Esophagus (tissue), 2 donors: ENCODE measurements at regions not wholly inside any gene's neighbourhood (a gene's known extent, or its start where the extent isn't known, plus 50 kb on each side); places are given as distances from the start of the nearest gene placed in this dataset.

Experiments
- H3K27ac ChIP-seq, 2 donors: one replicate each; pipeline ENCODE4 v1.5.1; 2013; ENCODE audit warnings: low read depth in 2 of 2, mild to moderate bottlenecking in 2 of 2, inconsistent platforms in 1 of 2, low read length in 1 of 2, moderate library complexity in 1 of 2
- H3K27me3 ChIP-seq, 2 donors: one replicate each; pipeline ENCODE4 v1.6.1; 2013; ENCODE audit warnings: low read length in 2 of 2, control low read depth in 1 of 2, mild to moderate bottlenecking in 1 of 2; ENCODE audit not compliant: insufficient read depth in 2 of 2, control insufficient read depth in 1 of 2
- H3K36me3 ChIP-seq, 2 donors: one replicate each; pipeline ENCODE4 v1.6.1; 2013; ENCODE audit warnings: low read length in 1 of 2; ENCODE audit not compliant: control insufficient read depth in 2 of 2, insufficient read depth in 2 of 2
- H3K4me1 ChIP-seq, 2 donors: one replicate each; pipeline ENCODE4 v1.6.1; 2013; ENCODE audit warnings: low read length in 1 of 2; ENCODE audit not compliant: control insufficient read depth in 2 of 2, insufficient read depth in 2 of 2
- H3K4me3 ChIP-seq, 2 donors: one replicate each; pipeline ENCODE4 v1.5.1; 2013; ENCODE audit warnings: low read length in 2 of 2, mild to moderate bottlenecking in 2 of 2, low read depth in 1 of 2, moderate library complexity in 1 of 2
- H3K9me3 ChIP-seq, 2 donors: one replicate each; pipeline ENCODE4 v1.6.1; 2013; ENCODE audit warnings: mild to moderate bottlenecking in 2 of 2, low read depth in 1 of 2, low read length in 1 of 2, moderate library complexity in 1 of 2; ENCODE audit not compliant: control insufficient read depth in 2 of 2, insufficient read depth in 1 of 2
- WGBS, 2 donors: extraction: QIAGEN DNeasy Blood & Tissue Kit; methylation state at CpG; one replicate each; pipeline ENCODE4 v1.1.7; 2013; 5-methylcytosine and 5-hydroxymethylcytosine counted together
- donor health status: healthy with polysubstance abuse.
- donor health status: Bipolar disorder and iron deficiency.

GRCh38 chr6:91498576-91498975 lies 911.7 kb upstream of the MAP3K7 start:
- H3K4me1 ChIP-seq: no peaks in the 10 kb centered on the region
- no peaks in the 10 kb centered on the region for H3K9me3 ChIP-seq
- no peaks in the 10 kb centered on the region for H3K36me3 ChIP-seq
- 83 to 98% methylated on average over 1 of the region's 1 CpG for WGBS, 2 donors
- H3K4me3 ChIP-seq: no peak overlapping the region
- no peaks in the 10 kb centered on the region for H3K27me3 ChIP-seq
- no peak overlapping the region for H3K27ac ChIP-seq

GRCh38 chr6:91497770-91498169 lies 910.9 kb upstream of the MAP3K7 start:
- Histone ChIP-seq H3K27me3 (no peaks in the 10 kb centered on the region), H3K36me3 (no peaks in the 10 kb centered on the region), H3K27ac (no peak overlapping the region), H3K4me3 (no peak overlapping the region), H3K9me3 (no peaks in the 10 kb centered on the region), H3K4me1 (no peaks in the 10 kb centered on the region)
- WGBS, 2 donors: 78 to 87% methylated on average over 1 of the region's 1 CpG

- Histone ChIP-seq H3K36me3 (no peaks in the 10 kb centered on the region), H3K27me3 (no peaks in the 10 kb centered on the region), H3K4me3 (no peak overlapping the region), H3K27ac (no peak overlapping the region), H3K4me1 (no peaks in the 10 kb centered on the region), H3K9me3 (no peaks in the 10 kb centered on the region)
- 29 to 44% methylated on average over 2 of the region's 2 CpGs for WGBS, 2 donors
These were observed 903.9 kb upstream of the MAP3K7 start for GRCh38 chr6:91490671-91491301.

GRCh38 chr6:91487696-91488392 lies 901.0 kb upstream of the MAP3K7 start:
- Histone ChIP-seq H3K36me3 (no peaks in the 10 kb centered on the region), H3K4me3 (no peak overlapping the region), H3K4me1 (no peaks in the 10 kb centered on the region), H3K27me3 (no peaks in the 10 kb centered on the region), H3K27ac (no peak overlapping the region), H3K9me3 (no peaks in the 10 kb centered on the region)
- WGBS, 2 donors: 66 to 71% methylated on average over 2 of the region's 2 CpGs

- H3K9me3 ChIP-seq: no peaks in the 10 kb centered on the region
- no peaks in the 10 kb centered on the region for H3K27me3 ChIP-seq
- no peak overlapping the region for H3K4me3 ChIP-seq
- no peak overlapping the region for H3K27ac ChIP-seq
- no peaks in the 10 kb centered on the region for H3K36me3 ChIP-seq
- WGBS, 2 donors: 93 to 95% methylated on average over 1 of the region's 1 CpG
- no peaks in the 10 kb centered on the region for H3K4me1 ChIP-seq
These were observed 899.3 kb upstream of the MAP3K7 start for GRCh38 chr6:91486200-91486599.

GRCh38 chr6:91485047-91485446 lies 898.2 kb upstream of the MAP3K7 start:
- H3K27me3 ChIP-seq: no peaks in the 10 kb centered on the region
- no peaks in the 10 kb centered on the region for H3K4me1 ChIP-seq
- H3K36me3 ChIP-seq: no peaks in the 10 kb centered on the region
- 48 to 56% methylated on average over 1 of the region's 1 CpG for WGBS, 2 donors
- no peak overlapping the region for H3K27ac ChIP-seq
- H3K9me3 ChIP-seq: no peaks in the 10 kb centered on the region
- H3K4me3 ChIP-seq: no peak overlapping the region

GRCh38 chr6:91483415-91484105 lies 896.7 kb upstream of the MAP3K7 start:
- no peaks in the 10 kb centered on the region for H3K4me1 ChIP-seq
- 58 to 59% methylated on average over 6 of the region's 6 CpGs for WGBS, 2 donors

GRCh38 chr6:91482498-91482897 lies 895.6 kb upstream of the MAP3K7 start:
- H3K27ac ChIP-seq: no peak overlapping the region
- no peaks in the 10 kb centered on the region for H3K4me1 ChIP-seq
- H3K9me3 ChIP-seq: no peaks in the 10 kb centered on the region
- WGBS, 2 donors: 37 to 51% methylated on average over 1 of the region's 1 CpG
- no peaks in the 10 kb centered on the region for H3K27me3 ChIP-seq
- no peak overlapping the region for H3K4me3 ChIP-seq
- no peaks in the 10 kb centered on the region for H3K36me3 ChIP-seq

More at GRCh38 chr6:91483415-91484105, 896.7 kb upstream of the MAP3K7 start:
- Histone ChIP-seq H3K27ac (no peak overlapping the region), H3K36me3 (no peaks in the 10 kb centered on the region), H3K9me3 (no peaks in the 10 kb centered on the region), H3K4me3 (no peak overlapping the region), H3K27me3 (no peaks in the 10 kb centered on the region)

GRCh38 chr6:91480402-91480801 lies 893.5 kb upstream of the MAP3K7 start:
- H3K27me3 ChIP-seq: no peaks in the 10 kb centered on the region
- H3K4me3 ChIP-seq: no peak overlapping the region
- H3K36me3 ChIP-seq: no peaks in the 10 kb centered on the region

More at GRCh38 chr6:91480402-91480801, 893.5 kb upstream of the MAP3K7 start:
- H3K27ac ChIP-seq: no peak overlapping the region
- no peaks in the 10 kb centered on the region for H3K4me1 ChIP-seq
- no peaks in the 10 kb centered on the region for H3K9me3 ChIP-seq
- WGBS, 2 donors: 43 to 48% methylated on average over 1 of the region's 1 CpG
